GM23248 (cell line): ENCODE measurements at regions not wholly inside any gene's neighbourhood (a gene's known extent, or its start where the extent isn't known, plus 50 kb on each side); places are given as distances from the start of the nearest gene placed in this dataset.

Source experiments
- EZH2 ChIP-seq: fragments of 200-600 bp; sonication (generic); IDR thresholded peaks from 2 replicates; pipeline ENCODE4 v1.6.1; 2018; ENCODE audit warnings: antibody characterized with exemption, mild to moderate bottlenecking; ENCODE audit not compliant: insufficient read depth, poor library complexity, severe bottlenecking
- EZH2phosphoT487 ChIP-seq: fragments of 200-600 bp; sonication (generic); IDR thresholded peaks from 2 replicates; pipeline ENCODE4 v1.6.1; 2018; ENCODE audit warnings: antibody characterized with exemption, moderate library complexity, mild to moderate bottlenecking, low read depth; ENCODE audit not compliant: insufficient read depth

DNA sequence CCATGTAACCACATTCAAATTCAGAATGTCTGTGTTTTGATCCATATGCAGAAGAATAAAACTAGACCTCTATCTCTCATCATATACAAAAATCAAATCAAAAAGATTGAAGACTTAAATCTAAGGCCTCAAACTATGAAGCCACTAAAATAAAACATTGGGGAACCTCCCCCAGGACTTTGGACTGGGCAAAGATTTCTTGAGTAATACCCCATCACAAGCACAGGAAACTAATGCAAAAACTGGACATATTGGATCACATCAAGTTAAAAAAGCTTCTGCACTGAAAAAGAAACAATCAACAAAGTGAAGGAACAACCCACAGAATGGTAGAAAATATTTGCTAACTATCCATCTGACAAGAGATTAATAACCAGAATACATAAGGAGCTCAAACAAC is 266.8 kb downstream of the EPM2A start:
- TF ChIP-seq EZH2 = no peak
- no peak for TF ChIP-seq EZH2phosphoT487
